Neural cell (in vitro differentiated cells): ENCODE measurements at regions not wholly inside any gene's neighbourhood (a gene's known extent, or its start where the extent isn't known, plus 50 kb on each side); places are given as distances from the start of the nearest gene placed in this dataset.

Source experiments
- CTCF ChIP-seq: fragments of 450-650 bp; IDR thresholded peaks from 2 replicates; pipeline ENCODE4 v1.5.1; 2014; ENCODE audit warnings: antibody characterized with exemption, mild to moderate bottlenecking, moderate library complexity; ENCODE audit not compliant: poor library complexity, severe bottlenecking
- EP300 ChIP-seq: fragments of 450-650 bp; conservative IDR thresholded peaks from 2 replicates; pipeline ENCODE4 v1.6.1; 2014; ENCODE audit warnings: antibody characterized with exemption, mild to moderate bottlenecking, moderate library complexity; ENCODE audit not compliant: poor library complexity, severe bottlenecking
- EZH2 ChIP-seq: fragments of 200-600, 300-800 bp; shearing (Covaris generic), sonication (generic); IDR thresholded peaks from 2 replicates; pipeline ENCODE4 v1.6.1; 2014; ENCODE audit warnings: antibody characterized with exemption, low read length, borderline replicate concordance, mild to moderate bottlenecking; ENCODE audit not compliant: insufficient read depth, poor library complexity, severe bottlenecking
- POLR2AphosphoS5 ChIP-seq: IDR thresholded peaks from 2 replicates; pipeline ENCODE4 v1.6.1; 2012
- REST ChIP-seq: IDR thresholded peaks from 2 replicates; pipeline ENCODE4 v1.6.1; 2012; ENCODE audit warnings: borderline replicate concordance
- SMC3 ChIP-seq: fragments of 450-650 bp; conservative IDR thresholded peaks from 2 replicates; pipeline ENCODE4 v1.6.1; 2014; ENCODE audit warnings: antibody characterized with exemption, mild to moderate bottlenecking, moderate library complexity; ENCODE audit not compliant: poor library complexity

- TF ChIP-seq SMC3 (no peak), CTCF (no peak), EP300 (no peak), EZH2 (no peak), POLR2AphosphoS5 (no peak), REST (no peak)
Observed at GRCh38 chr16:77570574-77570973, 135.7 kb upstream of the ADAMTS18 start.
